T-helper 9 cell (primary cell): ENCODE measurements at regions not wholly inside any gene's neighbourhood (a gene's known extent, or its start where the extent isn't known, plus 50 kb on each side); places are given as distances from the start of the nearest gene placed in this dataset.
"Not testable (repeated sequence)": the region's sequence is repeated elsewhere in the genome, so short reads cannot be mapped to it uniquely, and the experiment has no call there.

Source experiments
- DNase-seq: peaks from one replicate; pipeline ENCODE4 v3.0.0-alpha.2; 2020

DNA sequence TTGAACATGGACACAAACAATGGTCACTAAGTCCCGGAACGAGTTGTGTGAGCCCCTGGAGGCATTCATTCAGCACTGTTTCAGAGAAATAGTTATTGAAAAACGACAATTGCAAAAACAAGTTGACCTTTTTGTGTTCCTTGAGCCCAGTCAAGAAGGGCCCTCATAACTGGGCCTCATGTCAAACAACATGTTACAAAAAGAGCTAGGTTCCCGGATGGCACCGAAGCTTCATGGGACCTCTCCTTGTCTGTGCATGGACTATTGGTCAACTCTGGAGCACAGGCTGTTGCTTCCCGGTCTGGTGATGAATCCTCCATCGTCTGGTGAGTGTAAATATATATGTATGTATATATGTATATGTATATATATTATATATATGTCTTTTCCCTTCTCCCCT is 176.6 kb downstream of the ALG10 start:
- DNase-seq, result no peak

DNA sequence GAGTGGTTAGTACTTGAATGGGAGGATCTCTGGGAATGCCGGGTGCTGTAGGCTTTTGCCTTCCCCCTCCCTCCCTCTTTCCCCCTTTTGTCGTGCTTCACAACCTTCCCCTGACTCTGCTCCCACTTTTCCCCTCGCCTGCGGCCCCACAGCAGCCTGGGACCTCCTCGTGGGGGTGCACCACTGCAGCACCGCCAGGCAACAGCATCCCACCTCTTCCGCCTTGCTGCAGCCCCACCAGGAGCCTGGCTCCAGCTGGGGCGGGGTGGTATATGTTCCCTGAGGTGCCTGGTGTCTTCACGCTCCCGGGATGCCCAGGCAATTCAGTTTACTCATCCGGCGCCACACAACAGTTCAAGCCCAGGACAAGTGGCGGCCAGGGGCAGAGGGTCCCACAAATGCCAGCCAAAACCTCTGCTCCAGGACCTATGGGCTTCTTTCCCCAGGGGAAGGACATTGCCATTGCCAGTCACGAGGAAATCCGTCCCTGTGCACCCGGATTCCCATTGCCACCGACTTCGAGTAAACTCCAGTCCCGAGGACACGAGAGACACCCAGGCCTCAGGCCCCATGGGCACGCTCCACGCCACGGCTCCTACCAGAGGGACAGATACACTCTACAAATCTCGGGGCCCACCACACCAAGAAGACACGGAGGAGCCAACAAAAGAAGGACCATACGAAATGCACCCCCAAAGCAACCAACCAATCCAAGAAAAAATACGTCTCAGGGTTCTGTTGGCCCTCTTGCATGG is 181.7 kb downstream of the ALG10 start:
- no peak for DNase-seq

- no peak for DNase-seq
These were observed 182.6 kb downstream of the ALG10 start for GRCh38 chr12:34204830-34205285.

DNA sequence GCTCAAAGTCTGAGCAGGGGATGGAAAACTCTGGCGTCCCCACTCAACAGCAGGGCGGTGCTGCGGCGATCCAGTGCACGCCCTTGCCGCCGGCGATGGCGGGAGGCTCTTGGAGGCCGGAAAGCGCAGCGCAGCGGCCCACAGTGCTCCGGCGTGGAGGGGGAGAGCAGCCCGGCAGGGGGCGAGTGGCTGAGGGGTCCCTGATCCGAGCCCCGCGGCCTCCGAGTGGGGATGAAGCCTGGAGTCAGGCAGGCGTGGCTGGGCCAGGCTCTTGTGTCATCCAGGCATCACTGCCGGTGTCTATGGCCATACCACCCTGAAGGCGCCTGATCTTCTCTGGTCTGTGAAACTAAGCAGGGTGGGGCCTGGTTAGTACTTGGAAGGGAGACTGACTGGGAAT is 183.1 kb downstream of the ALG10 start:
- no peak for DNase-seq

DNA sequence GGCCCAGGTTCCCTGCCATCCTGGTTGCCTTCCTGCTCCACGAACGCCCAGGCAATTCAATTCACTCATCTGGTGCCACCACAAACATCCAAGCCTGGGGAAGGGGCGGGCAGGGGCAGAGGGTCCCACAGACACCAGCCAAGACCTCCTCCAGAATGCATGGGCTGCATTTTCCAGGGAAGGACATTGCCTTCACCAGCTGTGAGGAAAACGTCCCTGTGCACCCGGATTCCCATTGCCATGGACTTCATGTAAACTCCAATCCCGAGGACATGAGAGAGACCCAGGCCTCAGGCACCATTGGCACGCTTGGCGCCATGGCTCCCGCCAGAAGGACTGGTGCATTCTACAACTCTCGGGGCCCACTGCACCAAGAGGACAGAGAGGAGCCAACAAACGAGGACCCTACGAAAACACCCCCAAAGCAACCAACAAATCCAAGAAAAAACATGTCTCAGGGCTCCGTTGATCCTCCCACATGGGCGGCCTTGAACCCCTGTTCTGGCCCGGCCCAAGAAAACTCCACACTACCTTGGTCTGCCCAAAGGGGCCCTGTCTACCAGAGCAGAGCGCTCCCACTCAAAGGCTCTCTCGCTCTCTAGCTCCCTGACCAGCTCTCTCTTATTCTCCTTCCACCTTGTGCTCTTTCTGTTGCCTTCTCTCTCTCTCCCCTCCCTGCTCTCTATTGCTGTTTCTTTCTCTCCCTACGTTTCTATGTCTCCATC is 183.9 kb downstream of the ALG10 start:
- DNase-seq, result no peak

DNA sequence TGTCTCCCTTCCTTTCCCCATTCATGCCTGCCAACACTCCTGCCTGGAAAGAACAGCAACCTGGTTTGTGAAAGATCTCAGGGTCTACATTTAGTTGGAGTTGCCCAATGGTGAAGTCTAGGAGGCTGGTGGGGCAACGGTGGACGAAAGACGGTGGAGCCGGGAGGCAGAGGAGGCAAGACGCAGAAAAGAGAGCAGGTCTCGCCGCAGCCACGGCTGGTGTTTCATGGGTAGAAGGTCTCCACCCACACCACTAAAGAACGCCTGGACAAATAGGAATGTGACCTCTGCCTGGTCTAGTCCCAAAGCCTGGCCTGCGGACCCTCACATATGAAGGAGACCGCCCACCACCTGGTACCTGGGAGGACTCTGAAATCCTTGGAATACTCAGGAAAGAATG is 185.6 kb downstream of the ALG10 start:
- no peak for DNase-seq

DNA sequence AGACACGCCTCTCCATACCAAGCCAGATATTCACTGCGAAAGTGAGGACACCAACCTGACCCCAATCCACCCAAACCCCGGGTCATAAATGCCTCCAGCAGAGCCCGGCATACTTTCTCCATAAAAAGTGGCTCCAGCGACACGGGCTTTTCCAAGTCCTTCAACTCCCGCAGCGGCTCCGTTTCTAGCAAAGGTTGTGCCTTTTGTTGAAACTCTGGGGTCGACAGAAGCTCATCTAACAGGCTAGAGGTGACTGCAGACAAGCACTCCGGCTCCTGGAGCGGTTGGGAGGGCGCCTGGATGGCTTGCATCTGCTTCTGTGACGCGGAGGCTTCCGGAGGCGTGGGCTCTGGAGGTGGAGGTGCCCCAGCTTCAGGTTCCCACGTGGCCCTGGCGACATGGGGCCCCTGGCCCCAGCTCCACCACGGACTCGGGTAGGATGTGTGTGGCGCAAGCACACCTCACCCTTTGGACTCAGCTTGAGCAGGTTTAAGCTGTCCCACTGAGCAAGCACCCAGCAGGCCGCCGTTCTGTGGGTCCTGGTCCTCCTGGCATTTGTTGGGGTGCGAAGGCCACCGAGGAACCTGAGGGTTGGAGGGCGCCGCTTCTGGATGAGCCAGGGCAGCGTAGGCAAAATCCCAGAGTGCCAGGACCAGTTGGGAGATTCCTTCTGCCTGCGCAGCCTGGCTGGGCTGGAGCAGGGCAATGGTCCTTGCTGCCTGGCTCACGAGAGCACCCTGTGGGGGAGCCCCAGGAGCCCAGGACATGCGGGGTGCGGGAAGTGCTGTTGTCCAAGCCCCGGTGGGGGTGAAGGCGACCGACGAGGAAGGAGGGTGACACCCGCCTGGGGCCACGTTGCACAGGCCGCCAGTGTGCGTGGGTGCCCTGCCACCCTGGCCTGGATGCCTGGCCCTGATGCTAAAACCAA is 186.3 kb downstream of the ALG10 start:
- no peak for DNase-seq

DNA sequence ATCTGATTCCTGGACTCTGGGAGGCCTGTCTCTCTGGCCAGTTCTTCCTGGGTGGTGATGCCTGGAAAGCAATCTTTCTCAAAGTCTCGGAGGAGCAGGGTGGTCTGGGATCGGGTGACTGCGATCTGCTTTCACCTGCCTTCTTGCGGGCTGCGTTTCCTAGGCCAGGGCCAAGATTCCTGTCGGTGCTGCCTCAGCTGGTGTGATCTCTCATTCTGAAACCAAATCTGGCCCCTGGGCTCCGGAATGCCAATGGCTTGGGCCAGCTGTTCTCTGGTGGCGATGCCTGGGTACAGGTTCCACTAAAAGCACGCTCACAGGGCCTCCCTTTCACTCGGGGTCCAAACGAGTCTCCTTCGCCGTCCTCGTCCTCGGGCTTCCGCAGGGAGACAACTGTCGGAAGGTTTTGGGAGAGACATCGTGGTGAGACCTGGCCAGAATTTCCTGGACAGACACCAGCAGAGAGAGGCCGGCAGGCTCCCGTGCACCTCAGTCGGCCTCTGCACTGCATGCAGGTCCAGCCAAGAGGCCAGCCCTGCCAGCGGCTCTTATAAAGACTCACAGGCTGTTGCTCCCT is 187.1 kb downstream of the ALG10 start:
- no peak for DNase-seq

DNA sequence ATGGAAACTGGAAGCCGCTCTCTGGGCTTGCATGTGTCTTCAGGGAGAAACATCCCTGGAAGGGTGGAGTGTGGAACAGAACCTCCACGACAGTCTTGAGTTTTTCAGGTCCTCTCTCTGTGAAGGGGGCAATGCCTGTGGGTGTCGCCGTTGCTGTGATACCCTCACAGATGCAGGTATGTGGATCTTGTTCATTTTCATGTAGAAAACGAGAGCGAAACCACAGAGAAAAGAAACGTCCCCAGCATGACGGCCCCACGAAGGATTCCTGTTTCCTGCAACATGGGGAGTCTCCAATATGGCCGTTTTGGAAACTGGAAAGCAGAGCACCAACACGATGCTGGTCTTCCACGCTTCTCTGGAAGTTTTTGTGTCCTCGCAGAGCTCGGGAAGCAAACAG is 187.9 kb downstream of the ALG10 start:
- no peak for DNase-seq

GRCh38 chr12:34210689-34211530 is 188.6 kb downstream of the ALG10 start:
- no peak for DNase-seq

DNA sequence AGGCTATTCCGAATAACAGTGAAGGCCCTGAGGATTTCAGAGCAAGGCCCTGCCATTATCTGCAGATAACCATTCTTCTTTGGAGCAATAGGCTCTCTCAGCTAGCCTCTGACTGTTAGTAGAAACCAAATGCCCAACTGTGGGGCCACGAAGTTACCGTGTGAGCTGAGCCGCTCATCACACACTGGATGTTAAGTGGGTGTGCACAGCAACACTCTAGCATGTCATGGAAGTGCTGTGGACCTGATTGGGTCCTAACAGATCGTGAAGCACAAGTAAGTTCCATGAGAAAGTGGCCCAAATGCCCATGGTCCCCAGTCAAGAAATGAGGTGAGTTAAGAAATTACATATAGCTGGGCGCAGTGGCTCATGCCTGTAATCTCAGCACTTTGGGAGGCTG is 190.4 kb downstream of the ALG10 start:
- DNase-seq, result no peak

- DNase-seq, result no peak
These were observed 191.7 kb downstream of the ALG10 start for GRCh38 chr12:34214011-34214410.

GRCh38 chr12:34215213-34215892 is 193.1 kb downstream of the ALG10 start:
- DNase-seq, result no peak

- DNase-seq, result no peak
These were observed 193.6 kb downstream of the ALG10 start for GRCh38 chr12:34215893-34216285.

DNA sequence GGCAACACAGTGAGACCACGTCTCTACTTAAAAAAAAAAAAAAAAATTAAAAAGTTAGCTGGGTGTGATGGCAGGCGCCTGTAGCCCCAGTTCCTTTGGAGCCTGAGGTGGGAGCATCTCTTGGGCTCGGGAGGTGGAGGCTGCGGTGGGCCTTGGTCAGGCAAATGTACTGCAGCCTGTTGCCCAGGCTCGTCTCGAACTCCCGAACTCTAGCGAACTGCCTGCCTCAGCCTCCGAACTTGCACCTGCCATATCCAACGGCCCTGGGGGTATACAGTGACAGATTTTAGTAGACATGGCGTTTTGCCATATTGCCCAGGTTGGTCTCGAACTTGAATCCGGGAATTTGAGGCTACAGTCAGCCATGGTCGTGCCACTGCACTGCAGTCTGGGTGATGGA is 195.4 kb downstream of the ALG10 start:
- DNase-seq, result no peak

GRCh38 chr12:34218193-34219045 is 196.1 kb downstream of the ALG10 start:
- DNase-seq, result peak; percentile 53

DNA sequence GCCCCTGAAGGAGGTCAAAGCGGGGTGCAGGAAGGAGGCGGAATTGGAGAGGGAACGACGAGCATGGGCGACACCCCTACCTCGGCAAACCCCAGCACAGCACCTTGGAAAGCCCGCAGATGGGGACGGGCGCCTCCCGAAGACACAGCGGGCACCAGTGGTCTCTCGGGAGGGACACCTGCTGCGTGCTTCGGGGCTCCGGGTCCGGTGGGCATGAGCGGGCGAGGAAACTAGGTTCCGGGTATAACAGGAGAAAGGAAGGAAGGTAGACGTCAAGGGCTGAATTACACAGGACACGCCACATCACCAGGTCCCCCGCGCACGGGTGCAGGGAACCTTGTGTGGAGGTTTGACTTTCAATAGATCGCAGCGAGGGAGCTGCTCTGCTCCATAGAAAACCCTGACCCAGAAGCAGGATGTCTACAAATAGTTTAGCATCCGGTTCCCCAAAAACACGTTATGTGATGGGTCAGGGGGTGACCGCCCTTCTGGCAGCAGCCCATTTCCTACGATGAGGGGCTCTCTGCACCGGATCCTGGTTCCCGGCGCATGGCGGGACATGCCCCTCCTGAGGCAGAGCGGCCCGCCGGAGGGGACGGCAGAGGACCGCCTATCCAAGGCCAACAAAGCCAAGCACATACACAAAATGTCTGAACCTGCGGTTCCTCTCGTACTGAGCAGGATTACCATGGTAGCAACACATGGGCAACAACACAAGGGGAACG is 196.9 kb downstream of the ALG10 start:
- DNase-seq, result no peak

DNA sequence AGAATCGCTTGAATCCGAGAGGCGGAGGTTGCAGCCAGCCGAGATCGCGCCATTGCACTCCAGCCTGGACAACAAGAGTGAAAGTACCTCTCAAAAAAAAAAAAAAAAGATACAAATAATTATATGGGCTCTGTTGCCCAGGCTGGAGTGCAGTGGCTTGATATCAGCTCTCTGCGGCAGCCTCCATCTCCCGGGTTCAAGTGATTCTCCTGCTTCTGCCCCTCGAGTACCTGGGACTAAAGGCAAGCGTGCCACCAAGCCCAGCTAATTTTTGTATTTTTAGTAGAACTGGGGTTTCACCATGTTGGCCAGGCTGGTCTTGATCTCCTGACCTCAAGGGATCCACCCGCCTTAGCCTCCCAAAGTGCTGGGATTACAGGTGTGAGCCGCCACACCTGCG is 197.8 kb downstream of the ALG10 start:
- not testable (repeated sequence) for DNase-seq

- no peak for DNase-seq
These were observed 201.3 kb downstream of the ALG10 start for GRCh38 chr12:34223640-34224039.

DNA sequence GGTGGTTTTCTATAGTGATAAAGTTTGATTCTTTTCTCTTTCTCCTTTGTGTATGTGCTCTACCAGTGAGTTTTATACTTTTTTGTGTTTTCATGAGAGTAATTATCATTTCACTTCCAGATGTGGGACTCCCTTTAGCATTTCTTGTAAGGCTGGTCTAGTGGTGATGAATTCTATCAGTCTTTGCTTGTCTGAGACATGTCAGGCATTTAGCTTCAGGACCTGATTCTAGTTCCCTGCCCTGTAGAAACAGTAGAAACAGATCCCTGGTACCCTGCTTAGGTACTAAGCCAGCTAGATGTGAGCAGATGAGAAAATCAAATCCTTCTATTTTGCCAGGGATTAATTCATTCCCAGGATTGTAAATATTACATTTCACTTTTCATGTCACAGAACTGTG is 203.7 kb downstream of the ALG10 start:
- DNase-seq, result not testable (repeated sequence)
